ENCODE measurements at regions not wholly inside any gene's neighbourhood (a gene's known extent, or its start where the extent isn't known, plus 50 kb on each side); places are given as distances from the start of the nearest gene placed in this dataset.
A peak's percentile ranks its signal among the peaks of the same experiment; 100 is the strongest.
"Not testable (repeated sequence)": the region's sequence is repeated elsewhere in the genome, so short reads cannot be mapped to it uniquely, and the experiment has no call there.

- H3K27me3 ChIP-seq (ENCODE audit: control insufficient read depth in 2 of 2, insufficient read depth in 2 of 2, low read length in 2 of 2); H3K9me3 ChIP-seq (replicated peaks; ENCODE audit: control insufficient read depth, insufficient read depth, low read depth, low read length); H3K27ac ChIP-seq (ENCODE audit: extremely low read depth, low read depth, low read length); H3K36me3 ChIP-seq (ENCODE audit: control insufficient read depth, insufficient read depth, low read length); BruUV-seq (replicated peaks); intact Hi-C loops (cut with micrococcal nuclease); H3K79me2 ChIP-seq (ENCODE audit: control insufficient read depth, insufficient read depth, low read length); H3K9me1 ChIP-seq (ENCODE audit: control insufficient read depth, insufficient read depth, low read length); H3K4me2 ChIP-seq (ENCODE audit: insufficient read depth, low read length); FAIRE-seq; H4K20me1 ChIP-seq (replicated peaks; ENCODE audit: control insufficient read depth, insufficient read depth, low read length); ATAC-seq; H2AFZ ChIP-seq (ENCODE audit: low read depth, low read length); DNase-seq (ENCODE audit: extremely low read depth in 1 of 4, low spot score in 3 of 4); CTCF ChIA-PET (ENCODE audit: low intra/inter-chr PET ratio); in situ Hi-C loops (cut with MboI); H3K9ac ChIP-seq (ENCODE audit: insufficient read depth in 1 of 2, low read depth in 2 of 2, low read length in 2 of 2); H3K4me3 ChIP-seq; TF ChIP-seq ATF1 (CRISPR knock-in tag; IDR thresholded peaks at IDR 0.05); ATF3 (CRISPR knock-in tag; conservative IDR thresholded peaks at IDR 0.05); JUND (tag; IDR thresholded peaks at IDR 0.05; ENCODE audit: borderline replicate concordance, low read depth, low read length): not testable (repeated sequence)
- POLR2A ChIA-PET = interaction anchor here (1.0 kb wide), 1 partner anchor 10 kb away, joined by 4 read pairs; no protein-coding TSS in a partner anchor
- TF ChIP-seq CREM (IDR thresholded peaks at IDR 0.05; ENCODE audit: low read depth) (peak; percentile 38; the same call in 1 of the 2 replicates), ATF7 (IDR thresholded peaks at IDR 0.05) (peak; percentile 91), ZNF384 (IDR thresholded peaks at IDR 0.05; ENCODE audit: low read depth, low read length) (peak; percentile 35; the same call in 1 of the 2 replicates), ATF1 (tag; IDR thresholded peaks at IDR 0.05) (peak; percentile 12; the same call in 1 of the 2 replicates), ATF3 (IDR thresholded peaks at IDR 0.05) (peak; percentile 90), JUND (IDR thresholded peaks at IDR 0.05; ENCODE audit: borderline replicate concordance, low read depth, low read length) (peak; percentile 40; the same call in 1 of the 2 replicates)
- WGBS (ENCODE audit: insufficient coverage, low coverage, missing lambda C conversion rate) = 62% methylated on average over 7 of the region's 7 CpGs
- H3K4me1 ChIP-seq (replicated peaks in 1 of 2; ENCODE audit: control insufficient read depth in 2 of 2, insufficient read depth in 2 of 2, low read length in 2 of 2) = peaks cover 7 to 36% of the 10 kb centered on the region in 2 experiments; a peak in 3 of 5 replicates
Observed at GRCh38 chr6:6963390-6963789, 144.4 kb upstream of the RREB1 start.

Data from K562 (cell line).